ENCODE measurements at regions not wholly inside any gene's neighbourhood (a gene's known extent, or its start where the extent isn't known, plus 50 kb on each side); places are given as distances from the start of the nearest gene placed in this dataset.

GRCh38 chr1:36675931-36676562 is 193.3 kb upstream of the CSF3R start:
- DNase-seq (ENCODE audit: low read depth): no peak

GRCh38 chr1:36675106-36675505 is 192.4 kb upstream of the CSF3R start:
- DNase-seq (ENCODE audit: low read depth): no peak

- DNase-seq (ENCODE audit: low read depth): no peak
These were observed 190.5 kb upstream of the CSF3R start for GRCh38 chr1:36673202-36673601.

- no peak for DNase-seq (ENCODE audit: low read depth)
These were observed 186.5 kb upstream of the CSF3R start for GRCh38 chr1:36669262-36669661.

GRCh38 chr1:36667836-36668235 is 185.1 kb upstream of the CSF3R start:
- DNase-seq (ENCODE audit: low read depth): no peak

GRCh38 chr1:36667256-36667655 is 184.5 kb upstream of the CSF3R start:
- no peak for DNase-seq (ENCODE audit: low read depth)

GRCh38 chr1:36665478-36666080 is 182.9 kb upstream of the CSF3R start:
- DNase-seq (ENCODE audit: low read depth): no peak

GRCh38 chr1:36664571-36665287 is 182.0 kb upstream of the CSF3R start:
- no peak for DNase-seq (ENCODE audit: low read depth)

GRCh38 chr1:36663772-36664430 is 181.2 kb upstream of the CSF3R start:
- no peak for DNase-seq (ENCODE audit: low read depth)

- no peak for DNase-seq (ENCODE audit: low read depth)
These were observed 176.1 kb upstream of the CSF3R start for GRCh38 chr1:36658838-36659237.

GRCh38 chr1:36657826-36658225 is 175.1 kb upstream of the CSF3R start:
- no peak for DNase-seq (ENCODE audit: low read depth)

- no peak for DNase-seq (ENCODE audit: low read depth)
These were observed 174.1 kb upstream of the CSF3R start for GRCh38 chr1:36656838-36657237.

GRCh38 chr1:36656271-36656670 is 173.6 kb upstream of the CSF3R start:
- DNase-seq (ENCODE audit: low read depth): no peak

GRCh38 chr1:36654586-36654985 is 171.9 kb upstream of the CSF3R start:
- DNase-seq (ENCODE audit: low read depth): no peak

GRCh38 chr1:36653850-36654249 is 171.1 kb upstream of the CSF3R start:
- peak; percentile 1 for DNase-seq (ENCODE audit: low read depth)

- no peak for DNase-seq (ENCODE audit: low read depth)
These were observed 169.9 kb upstream of the CSF3R start for GRCh38 chr1:36652586-36652985.

- no peak for DNase-seq (ENCODE audit: low read depth)
These were observed 169.3 kb upstream of the CSF3R start for GRCh38 chr1:36652011-36652410.

- no peak for DNase-seq (ENCODE audit: low read depth)
These were observed 168.6 kb upstream of the CSF3R start for GRCh38 chr1:36651176-36651910.

- DNase-seq (ENCODE audit: low read depth): peak; percentile 25
These were observed 167.7 kb upstream of the CSF3R start for GRCh38 chr1:36650200-36651065.

- no peak for DNase-seq (ENCODE audit: low read depth)
These were observed 163.2 kb upstream of the CSF3R start for GRCh38 chr1:36645867-36646266.

GRCh38 chr1:36644556-36644955 is 161.8 kb upstream of the CSF3R start:
- DNase-seq (ENCODE audit: low read depth): no peak

Data from renal cortical epithelial cell (primary cell).